NCI-H82 treated with DMSO at 0.1 percent for 48 hours (cell line): ENCODE measurements at regions not wholly inside any gene's neighbourhood (a gene's known extent, or its start where the extent isn't known, plus 50 kb on each side); places are given as distances from the start of the nearest gene placed in this dataset.

Experiments used
- DNase-seq: peaks from one replicate; lab custom pipeline; 2025; ENCODE audit not compliant: unreplicated experiment; lab: John Stamatoyannopoulos, UW

GRCh38 chr9:1201262-1201661 is 151.1 kb downstream of the DMRT2 start:
- no peak for DNase-seq

- DNase-seq, result no peak
Measured at GRCh38 chr9:1201901-1202300, 151.7 kb downstream of the DMRT2 start.

GRCh38 chr9:1202512-1203280 is 152.5 kb downstream of the DMRT2 start:
- DNase-seq, result no peak

- no peak for DNase-seq
Measured at GRCh38 chr9:1207686-1208085, 157.5 kb downstream of the DMRT2 start.

GRCh38 chr9:1208157-1208556 is 158.0 kb downstream of the DMRT2 start:
- DNase-seq, result no peak

- DNase-seq, result no peak
Measured at GRCh38 chr9:1210954-1211353, 160.8 kb downstream of the DMRT2 start.

GRCh38 chr9:1216532-1216931 is 166.4 kb downstream of the DMRT2 start:
- no peak for DNase-seq

- DNase-seq, result no peak
Measured at GRCh38 chr9:1217076-1217475, 166.9 kb downstream of the DMRT2 start.

GRCh38 chr9:1219284-1219683 is 169.1 kb downstream of the DMRT2 start:
- no peak for DNase-seq

GRCh38 chr9:1221298-1221697 is 171.1 kb downstream of the DMRT2 start:
- no peak for DNase-seq

- DNase-seq, result no peak
Measured at GRCh38 chr9:1222511-1222910, 172.4 kb downstream of the DMRT2 start.

- DNase-seq, result no peak
Measured at GRCh38 chr9:1231998-1232919, 182.1 kb downstream of the DMRT2 start.

- DNase-seq, result no peak
Measured at GRCh38 chr9:1233568-1233967, 183.4 kb downstream of the DMRT2 start.

- DNase-seq, result no peak
Measured at GRCh38 chr9:1235650-1236049, 185.5 kb downstream of the DMRT2 start.

- no peak for DNase-seq
Measured at GRCh38 chr9:1236061-1236460, 185.9 kb downstream of the DMRT2 start.

- no peak for DNase-seq
Measured at GRCh38 chr9:1238407-1238806, 188.2 kb downstream of the DMRT2 start.

- DNase-seq, result no peak
Measured at GRCh38 chr9:1248743-1249142, 198.6 kb downstream of the DMRT2 start.

- no peak for DNase-seq
Measured at GRCh38 chr9:1253064-1253979, 203.2 kb downstream of the DMRT2 start.

GRCh38 chr9:1254071-1254470 is 203.9 kb downstream of the DMRT2 start:
- DNase-seq, result no peak

- no peak for DNase-seq
Measured at GRCh38 chr9:1256178-1256577, 206.0 kb downstream of the DMRT2 start.

GRCh38 chr9:1261266-1261665 is 211.1 kb downstream of the DMRT2 start:
- no peak for DNase-seq
